ENCODE measurements at regions not wholly inside any gene's neighbourhood (a gene's known extent, or its start where the extent isn't known, plus 50 kb on each side); places are given as distances from the start of the nearest gene placed in this dataset.
A peak's percentile ranks its signal among the peaks of the same experiment; 100 is the strongest.
"Not testable (repeated sequence)": the region's sequence is repeated elsewhere in the genome, so short reads cannot be mapped to it uniquely, and the experiment has no call there.

DNA sequence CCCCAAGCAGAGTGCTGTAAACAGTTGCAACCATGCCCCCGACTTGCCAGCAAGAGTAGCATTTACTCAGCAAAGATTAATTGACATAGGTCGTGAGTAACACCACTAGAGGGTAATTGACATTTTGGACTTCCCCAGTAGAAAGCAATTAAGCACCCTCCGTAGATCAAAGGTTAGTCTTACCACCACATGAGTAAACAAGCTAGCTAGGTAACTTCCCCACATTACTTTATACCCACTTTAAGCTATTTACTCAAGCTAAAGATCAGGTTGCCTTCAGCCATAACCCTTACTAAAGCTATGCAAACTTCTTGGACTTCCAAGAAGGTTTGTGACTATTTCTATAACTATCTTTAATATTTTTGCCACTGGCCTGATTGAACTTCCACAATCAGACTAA is 1072.7 kb downstream of the OTOL1 start:
- TF ChIP-seq, protein P1, sequence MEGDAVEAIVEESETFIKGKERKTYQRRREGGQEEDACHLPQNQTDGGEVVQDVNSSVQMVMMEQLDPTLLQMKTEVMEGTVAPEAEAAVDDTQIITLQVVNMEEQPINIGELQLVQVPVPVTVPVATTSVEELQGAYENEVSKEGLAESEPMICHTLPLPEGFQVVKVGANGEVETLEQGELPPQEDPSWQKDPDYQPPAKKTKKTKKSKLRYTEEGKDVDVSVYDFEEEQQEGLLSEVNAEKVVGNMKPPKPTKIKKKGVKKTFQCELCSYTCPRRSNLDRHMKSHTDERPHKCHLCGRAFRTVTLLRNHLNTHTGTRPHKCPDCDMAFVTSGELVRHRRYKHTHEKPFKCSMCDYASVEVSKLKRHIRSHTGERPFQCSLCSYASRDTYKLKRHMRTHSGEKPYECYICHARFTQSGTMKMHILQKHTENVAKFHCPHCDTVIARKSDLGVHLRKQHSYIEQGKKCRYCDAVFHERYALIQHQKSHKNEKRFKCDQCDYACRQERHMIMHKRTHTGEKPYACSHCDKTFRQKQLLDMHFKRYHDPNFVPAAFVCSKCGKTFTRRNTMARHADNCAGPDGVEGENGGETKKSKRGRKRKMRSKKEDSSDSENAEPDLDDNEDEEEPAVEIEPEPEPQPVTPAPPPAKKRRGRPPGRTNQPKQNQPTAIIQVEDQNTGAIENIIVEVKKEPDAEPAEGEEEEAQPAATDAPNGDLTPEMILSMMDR (IDR thresholded peaks at IDR 0.05; ENCODE audit: low read depth, low read length, missing control alignments): no peak
- no peak for DNase-seq (ENCODE audit: extremely low read depth, low read depth)
- H3K4me3 ChIP-seq (replicated peaks; ENCODE audit: low read depth, low read length): no peak overlapping the region

DNA sequence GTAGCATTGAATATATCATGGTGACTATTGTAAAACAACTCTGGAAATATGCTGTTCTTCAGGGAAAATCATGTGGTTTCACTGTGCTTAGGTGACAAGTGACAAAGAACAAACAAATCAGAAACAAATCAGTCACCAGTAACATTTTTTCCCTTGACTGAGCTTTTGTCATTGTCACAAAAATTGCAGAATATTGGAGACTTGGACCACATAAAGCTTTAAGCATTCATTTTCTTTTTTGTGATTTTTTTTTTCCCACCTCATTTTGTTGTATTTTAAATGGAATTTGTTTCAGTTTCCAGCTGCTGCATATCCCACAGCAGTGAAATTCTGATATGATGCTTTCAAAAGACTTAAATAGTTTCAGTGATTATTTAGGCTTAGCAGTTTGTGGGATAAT is 1088.4 kb downstream of the OTOL1 start:
- DNase-seq (ENCODE audit: extremely low read depth, low read depth): no peak
- H3K4me3 ChIP-seq (replicated peaks; ENCODE audit: low read depth, low read length): no peak overlapping the region
- TF ChIP-seq, protein P1 (IDR thresholded peaks at IDR 0.05; ENCODE audit: low read depth, low read length, missing control alignments): no peak

DNA sequence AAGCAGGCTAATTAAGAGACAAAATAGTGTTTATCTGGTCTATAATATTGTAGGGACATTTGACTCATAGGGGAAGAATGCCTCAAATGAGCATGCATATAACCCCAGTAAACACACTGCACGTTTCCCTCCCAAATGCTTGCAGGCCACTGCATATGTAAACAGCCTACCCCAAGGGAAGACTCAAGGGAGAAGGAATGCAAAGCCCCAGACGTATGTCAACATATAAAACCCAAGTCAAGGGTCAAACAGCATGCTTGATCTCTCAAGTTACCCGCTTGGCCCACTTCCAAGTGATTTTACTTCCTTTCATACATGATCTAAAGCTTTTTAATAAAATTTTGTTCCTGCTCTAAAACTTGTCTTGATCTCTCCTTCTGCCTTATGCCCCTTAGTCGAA is 1090.0 kb downstream of the OTOL1 start:
- DNase-seq (ENCODE audit: extremely low read depth, low read depth): peak; percentile 2

DNA sequence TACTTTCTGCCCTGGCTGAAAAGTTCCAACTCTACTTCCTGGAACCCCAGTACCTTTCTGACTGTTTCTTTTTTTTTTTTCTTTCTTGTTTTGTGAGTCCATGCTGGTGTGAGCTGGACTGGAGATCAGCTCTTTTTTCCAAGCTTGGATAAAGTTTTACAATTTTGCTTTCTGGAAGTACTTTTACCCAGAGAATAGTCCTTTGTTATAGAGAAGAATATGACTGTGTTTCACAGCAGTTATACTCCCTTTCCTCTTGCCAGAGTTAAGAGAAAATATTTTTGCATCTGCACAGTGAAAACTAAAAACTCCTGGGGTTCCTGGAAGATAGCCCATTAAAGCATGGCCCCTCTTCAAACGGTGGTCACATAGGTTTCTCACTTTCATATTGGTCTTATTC is 1100.6 kb downstream of the OTOL1 start:
- no peak for DNase-seq (ENCODE audit: extremely low read depth, low read depth)
- no peak overlapping the region for H3K4me3 ChIP-seq (replicated peaks; ENCODE audit: low read depth, low read length)
- TF ChIP-seq, protein P1 (IDR thresholded peaks at IDR 0.05; ENCODE audit: low read depth, low read length, missing control alignments): no peak

More for the DNA sequence above, 1090.0 kb downstream of the OTOL1 start:
- TF ChIP-seq, protein P1 (IDR thresholded peaks at IDR 0.05; ENCODE audit: low read depth, low read length, missing control alignments): no peak
- no peak overlapping the region for H3K4me3 ChIP-seq (replicated peaks; ENCODE audit: low read depth, low read length)

DNA sequence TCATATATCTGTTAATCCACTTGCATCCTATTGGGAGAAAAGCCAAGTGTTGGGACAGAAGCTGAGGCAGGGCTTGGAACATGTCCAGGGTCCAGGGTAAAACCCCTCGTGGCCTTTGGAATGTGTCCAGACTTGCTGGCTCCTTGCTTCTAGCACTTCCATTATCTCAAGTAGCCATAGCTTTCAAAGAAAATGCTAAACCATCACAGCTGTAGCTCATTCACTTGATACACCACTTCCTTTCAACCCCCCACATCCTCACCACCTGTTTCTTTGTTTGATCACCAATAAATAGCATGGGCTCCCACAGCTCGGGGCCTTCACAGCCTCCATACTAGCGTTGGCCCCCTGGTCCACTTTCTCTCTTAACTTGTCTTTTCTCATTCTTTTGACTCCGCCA is 1101.9 kb downstream of the OTOL1 start:
- H3K4me3 ChIP-seq (replicated peaks; ENCODE audit: low read depth, low read length): not testable (repeated sequence)

DNA sequence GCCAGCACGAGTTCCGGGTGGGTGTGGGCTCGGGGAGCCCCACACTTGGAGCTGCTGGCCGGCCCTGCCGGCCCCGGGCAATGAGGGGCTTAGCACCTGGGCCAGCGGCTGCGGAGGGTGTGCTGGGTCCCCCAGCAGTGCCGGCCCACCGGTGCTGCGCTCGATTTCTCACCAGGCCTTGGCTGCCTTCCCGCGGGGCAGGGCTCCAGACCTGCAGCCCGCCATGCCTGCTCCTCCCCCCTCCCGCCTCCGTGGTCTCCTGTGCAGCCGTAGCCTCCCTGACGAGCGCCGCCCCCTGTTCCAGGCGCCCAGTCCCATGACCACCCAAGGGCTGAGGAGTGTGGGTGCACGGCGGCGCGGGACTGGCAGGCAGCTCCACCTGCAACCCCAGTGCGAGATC is 1103.1 kb downstream of the OTOL1 start:
- DNase-seq (ENCODE audit: extremely low read depth, low read depth); H3K4me3 ChIP-seq (replicated peaks; ENCODE audit: low read depth, low read length): not testable (repeated sequence)

More for the DNA sequence above, 1101.9 kb downstream of the OTOL1 start:
- DNase-seq (ENCODE audit: extremely low read depth, low read depth): peak; percentile 1

DNA sequence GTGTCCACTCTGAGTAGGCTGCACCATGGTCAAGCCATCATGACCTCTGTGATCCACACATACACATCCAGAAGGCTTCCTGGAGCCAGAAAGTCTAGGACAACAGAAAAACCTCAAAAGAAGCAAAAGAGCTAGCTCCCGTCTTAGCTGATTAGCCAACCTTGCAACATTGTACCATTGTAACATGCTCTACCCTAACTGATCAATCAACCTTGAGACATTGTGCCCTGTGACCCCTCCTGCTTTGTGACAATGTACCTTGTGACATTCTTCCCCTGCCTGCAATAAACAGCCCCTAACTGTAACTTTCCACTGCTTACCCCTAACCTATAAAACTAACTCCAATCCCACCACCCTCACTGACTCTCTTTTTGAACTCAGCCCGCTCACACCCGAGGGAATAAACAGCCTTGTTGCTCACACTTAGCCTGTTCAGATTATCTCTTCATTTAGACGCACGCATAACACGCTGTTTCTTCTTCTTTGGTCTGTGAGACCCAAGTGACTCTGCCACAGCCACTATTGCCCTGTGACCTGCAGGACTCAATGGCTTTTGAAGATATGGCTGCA is 1104.6 kb downstream of the OTOL1 start:
- TF ChIP-seq, protein P1 (IDR thresholded peaks at IDR 0.05; ENCODE audit: low read depth, low read length, missing control alignments): no peak
- H3K4me3 ChIP-seq (replicated peaks; ENCODE audit: low read depth, low read length): no peak overlapping the region
- no peak for DNase-seq (ENCODE audit: extremely low read depth, low read depth)

DNA sequence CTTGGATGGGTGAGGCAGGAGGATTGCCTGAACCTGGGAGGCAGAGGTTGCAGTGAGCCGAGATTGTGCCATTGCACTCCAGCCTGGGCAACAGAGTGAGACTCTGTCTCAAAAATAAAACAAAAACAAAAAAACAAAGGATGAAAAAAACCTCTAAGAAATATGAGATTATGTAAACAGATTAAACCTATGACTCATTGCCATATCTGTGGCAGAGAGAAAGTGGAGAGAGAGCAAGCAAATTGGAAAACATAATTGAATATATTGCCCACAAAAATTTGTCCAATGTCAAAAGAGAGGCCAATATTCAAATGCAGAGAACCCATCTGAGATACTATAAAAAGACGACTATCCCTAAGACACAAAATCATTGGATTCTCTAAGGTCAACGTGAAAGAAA is 1106.0 kb downstream of the OTOL1 start:
- no peak for DNase-seq (ENCODE audit: extremely low read depth, low read depth)
- no peak overlapping the region for H3K4me3 ChIP-seq (replicated peaks; ENCODE audit: low read depth, low read length)
- TF ChIP-seq, protein P1 (IDR thresholded peaks at IDR 0.05; ENCODE audit: low read depth, low read length, missing control alignments): no peak
